ENCODE measurements at regions not wholly inside any gene's neighbourhood (a gene's known extent, or its start where the extent isn't known, plus 50 kb on each side); places are given as distances from the start of the nearest gene placed in this dataset.

- DNase-seq (ENCODE audit: low read depth, low spot score), result no peak
- no peaks in the 10 kb centered on the region for H3K9me3 ChIP-seq (ENCODE audit: low read depth, low read length)
Measured at GRCh38 chr4:124806403-124806802, 93.9 kb upstream of the ANKRD50 start.

GRCh38 chr4:124804584-124804983, 92.1 kb upstream of the ANKRD50 start:
- no peak for DNase-seq (ENCODE audit: low read depth, low spot score)
- no peak overlapping the region for H3K9ac ChIP-seq (ENCODE audit: insufficient read length)

More at GRCh38 chr4:124806403-124806802, 93.9 kb upstream of the ANKRD50 start:
- Histone ChIP-seq H3K36me3 (ENCODE audit: insufficient read depth, low read length) (no peaks in the 10 kb centered on the region), H3K27ac (no peak overlapping the region), H3K9ac (ENCODE audit: insufficient read length) (no peak overlapping the region), H3K4me3 (no peak overlapping the region)
- TF ChIP-seq FOXP2 (optimal IDR thresholded peaks at IDR 0.05; ENCODE audit: control extremely low read depth, extremely low read length, insufficient read depth) (no peak), EZH2 (IDR thresholded peaks at IDR 0.05) (no peak), POLR2AphosphoS5 (IDR thresholded peaks at IDR 0.05; ENCODE audit: borderline replicate concordance, low read depth, low read length) (no peak)

GRCh38 chr4:124804041-124804440, 91.5 kb upstream of the ANKRD50 start:
- Histone ChIP-seq H3K36me3 (ENCODE audit: insufficient read depth, low read length) (no peaks in the 10 kb centered on the region), H3K9ac (ENCODE audit: insufficient read length) (no peak overlapping the region), H3K9me3 (ENCODE audit: low read depth, low read length) (no peaks in the 10 kb centered on the region), H3K27ac (no peak overlapping the region), H3K4me3 (no peak overlapping the region)
- no peak for TF ChIP-seq EZH2 (IDR thresholded peaks at IDR 0.05)
- no peak for TF ChIP-seq FOXP2 (optimal IDR thresholded peaks at IDR 0.05; ENCODE audit: control extremely low read depth, extremely low read length, insufficient read depth)
- TF ChIP-seq POLR2AphosphoS5 (IDR thresholded peaks at IDR 0.05; ENCODE audit: borderline replicate concordance, low read depth, low read length), result no peak
- DNase-seq (ENCODE audit: low read depth, low spot score), result no peak

More at GRCh38 chr4:124804584-124804983, 92.1 kb upstream of the ANKRD50 start:
- H3K27ac ChIP-seq, result no peak overlapping the region
- no peak overlapping the region for H3K4me3 ChIP-seq
- TF ChIP-seq EZH2 (IDR thresholded peaks at IDR 0.05), result no peak
- TF ChIP-seq POLR2AphosphoS5 (IDR thresholded peaks at IDR 0.05; ENCODE audit: borderline replicate concordance, low read depth, low read length), result no peak
- no peak for TF ChIP-seq FOXP2 (optimal IDR thresholded peaks at IDR 0.05; ENCODE audit: control extremely low read depth, extremely low read length, insufficient read depth)
- H3K9me3 ChIP-seq (ENCODE audit: low read depth, low read length), result no peaks in the 10 kb centered on the region
- no peaks in the 10 kb centered on the region for H3K36me3 ChIP-seq (ENCODE audit: insufficient read depth, low read length)

- no peaks in the 10 kb centered on the region for H3K36me3 ChIP-seq (ENCODE audit: insufficient read depth, low read length)
- DNase-seq (ENCODE audit: low read depth, low spot score), result no peak
- H3K4me3 ChIP-seq, result no peak overlapping the region
- no peaks in the 10 kb centered on the region for H3K9me3 ChIP-seq (ENCODE audit: low read depth, low read length)
- no peak overlapping the region for H3K9ac ChIP-seq (ENCODE audit: insufficient read length)
- TF ChIP-seq EZH2 (IDR thresholded peaks at IDR 0.05), result no peak
- no peak for TF ChIP-seq POLR2AphosphoS5 (IDR thresholded peaks at IDR 0.05; ENCODE audit: borderline replicate concordance, low read depth, low read length)
- no peak for TF ChIP-seq FOXP2 (optimal IDR thresholded peaks at IDR 0.05; ENCODE audit: control extremely low read depth, extremely low read length, insufficient read depth)
- H3K27ac ChIP-seq, result no peak overlapping the region
Measured at GRCh38 chr4:124803641-124804040, 91.1 kb upstream of the ANKRD50 start.

GRCh38 chr4:124803026-124803425, 90.5 kb upstream of the ANKRD50 start:
- no peak overlapping the region for H3K4me3 ChIP-seq
- H3K36me3 ChIP-seq (ENCODE audit: insufficient read depth, low read length), result no peaks in the 10 kb centered on the region
- no peak overlapping the region for H3K27ac ChIP-seq
- no peak overlapping the region for H3K9ac ChIP-seq (ENCODE audit: insufficient read length)
- TF ChIP-seq POLR2AphosphoS5 (IDR thresholded peaks at IDR 0.05; ENCODE audit: borderline replicate concordance, low read depth, low read length) (no peak), EZH2 (IDR thresholded peaks at IDR 0.05) (no peak), FOXP2 (optimal IDR thresholded peaks at IDR 0.05; ENCODE audit: control extremely low read depth, extremely low read length, insufficient read depth) (no peak)
- no peaks in the 10 kb centered on the region for H3K9me3 ChIP-seq (ENCODE audit: low read depth, low read length)
- DNase-seq (ENCODE audit: low read depth, low spot score), result no peak

GRCh38 chr4:124797223-124797622, 84.7 kb upstream of the ANKRD50 start:
- TF ChIP-seq POLR2AphosphoS5 (IDR thresholded peaks at IDR 0.05; ENCODE audit: borderline replicate concordance, low read depth, low read length) (no peak), FOXP2 (optimal IDR thresholded peaks at IDR 0.05; ENCODE audit: control extremely low read depth, extremely low read length, insufficient read depth) (no peak), EZH2 (IDR thresholded peaks at IDR 0.05) (no peak)
- no peak overlapping the region for H3K9ac ChIP-seq (ENCODE audit: insufficient read length)
- H3K36me3 ChIP-seq (ENCODE audit: insufficient read depth, low read length), result no peaks in the 10 kb centered on the region
- no peaks in the 10 kb centered on the region for H3K9me3 ChIP-seq (ENCODE audit: low read depth, low read length)
- no peak overlapping the region for H3K4me3 ChIP-seq
- DNase-seq (ENCODE audit: low read depth, low spot score), result no peak
- H3K27ac ChIP-seq, result no peak overlapping the region

GRCh38 chr4:124790471-124790870, 77.9 kb upstream of the ANKRD50 start:
- no peak overlapping the region for H3K4me3 ChIP-seq
- H3K36me3 ChIP-seq (ENCODE audit: insufficient read depth, low read length), result no peaks in the 10 kb centered on the region
- no peak for TF ChIP-seq POLR2AphosphoS5 (IDR thresholded peaks at IDR 0.05; ENCODE audit: borderline replicate concordance, low read depth, low read length)
- TF ChIP-seq EZH2 (IDR thresholded peaks at IDR 0.05), result no peak
- no peak overlapping the region for H3K27ac ChIP-seq
- H3K9ac ChIP-seq (ENCODE audit: insufficient read length), result no peak overlapping the region
- no peaks in the 10 kb centered on the region for H3K9me3 ChIP-seq (ENCODE audit: low read depth, low read length)
- no peak for DNase-seq (ENCODE audit: low read depth, low spot score)

GRCh38 chr4:124786634-124787033, 74.1 kb upstream of the ANKRD50 start:
- TF ChIP-seq POLR2AphosphoS5 (IDR thresholded peaks at IDR 0.05; ENCODE audit: borderline replicate concordance, low read depth, low read length) (no peak), EZH2 (IDR thresholded peaks at IDR 0.05) (no peak), FOXP2 (optimal IDR thresholded peaks at IDR 0.05; ENCODE audit: control extremely low read depth, extremely low read length, insufficient read depth) (no peak)
- DNase-seq (ENCODE audit: low read depth, low spot score), result no peak
- no peak overlapping the region for H3K9ac ChIP-seq (ENCODE audit: insufficient read length)
- H3K9me3 ChIP-seq (ENCODE audit: low read depth, low read length), result no peaks in the 10 kb centered on the region
- H3K36me3 ChIP-seq (ENCODE audit: insufficient read depth, low read length), result no peaks in the 10 kb centered on the region
- no peak overlapping the region for H3K4me3 ChIP-seq
- H3K27ac ChIP-seq, result no peak overlapping the region

- no peak overlapping the region for H3K9ac ChIP-seq (ENCODE audit: insufficient read length)
- H3K9me3 ChIP-seq (ENCODE audit: low read depth, low read length), result no peaks in the 10 kb centered on the region
- no peaks in the 10 kb centered on the region for H3K36me3 ChIP-seq (ENCODE audit: insufficient read depth, low read length)
- TF ChIP-seq FOXP2 (optimal IDR thresholded peaks at IDR 0.05; ENCODE audit: control extremely low read depth, extremely low read length, insufficient read depth) (no peak), POLR2AphosphoS5 (IDR thresholded peaks at IDR 0.05; ENCODE audit: borderline replicate concordance, low read depth, low read length) (no peak)
- H3K27ac ChIP-seq, result no peak overlapping the region
- H3K4me3 ChIP-seq, result no peak overlapping the region
- DNase-seq (ENCODE audit: low read depth, low spot score), result no peak
Measured at GRCh38 chr4:124785645-124786044, 73.1 kb upstream of the ANKRD50 start.
